Keratinocyte (primary cell): ENCODE measurements at regions not wholly inside any gene's neighbourhood (a gene's known extent, or its start where the extent isn't known, plus 50 kb on each side); places are given as distances from the start of the nearest gene placed in this dataset.

Experiments
- CTCF ChIP-seq, 3 experiments: IDR thresholded peaks in 1 of 3; conservative IDR thresholded peaks in 1 of 3; optimal IDR thresholded peaks in 1 of 3; 2 replicates in 2 of 3; 3 replicates in 1 of 3; pipeline versions ENCODE3 to v1.5.1; 2011; ENCODE audit warnings: low read length in 3 of 3, mild to moderate bottlenecking in 3 of 3, moderate library complexity in 2 of 3, control low read depth in 1 of 3, inconsistent platforms in 1 of 3; ENCODE audit not compliant: insufficient read depth in 2 of 3; ENCODE audit errors: extremely low read depth in 1 of 3
- EZH2 ChIP-seq: IDR thresholded peaks from one replicate; pipeline ENCODE4 v1.6.1; 2012; ENCODE audit warnings: inconsistent platforms, mild to moderate bottlenecking, low read length, moderate library complexity

GRCh38 chr2:8191427-8191826 is 490.4 kb upstream of the ID2 start:
- no peak for TF ChIP-seq CTCF (optimal IDR thresholded peaks at IDR 0.05 in 1 of 3, IDR thresholded peaks at IDR 0.05 in 1 of 3, conservative IDR thresholded peaks at IDR 0.05 in 1 of 3; ENCODE audit: extremely low read depth in 1 of 3, insufficient read depth in 2 of 3, low read length in 3 of 3)
- TF ChIP-seq EZH2: no peak
